Common myeloid progenitor, CD34-positive (primary cell): ENCODE measurements at regions not wholly inside any gene's neighbourhood (a gene's known extent, or its start where the extent isn't known, plus 50 kb on each side); places are given as distances from the start of the nearest gene placed in this dataset.

Experiments
- CTCF ChIA-PET: fragments of 350-600 bp; sonication (Branson Sonifier 250); formaldehyde crosslinking; loops from one replicate; lab custom pipeline; 2021; ENCODE audit warnings: antibody characterized with exemption; lab: Charles Lee
- POLR2A ChIA-PET: fragments of 350-600 bp; sonication (Branson Sonifier 250); formaldehyde crosslinking; loops from one replicate; lab custom pipeline; 2021; ENCODE audit warnings: antibody characterized with exemption; lab: Charles Lee
- DNase-seq, 3 donors: peaks; one replicate each; pipeline versions ENCODE4 v3.0.0 to v3.0.0-alpha.2; 2013
- H3K27ac ChIP-seq, 2 experiments: 1 replicate in 1 of 2; 2 replicates in 1 of 2; pipeline ENCODE4 v1.7.0; 2013; ENCODE audit warnings: inconsistent platforms in 2 of 2, low read length in 2 of 2, mild to moderate bottlenecking in 2 of 2, low read depth in 1 of 2, moderate library complexity in 1 of 2; ENCODE audit not compliant: severe bottlenecking in 2 of 2, insufficient read depth in 1 of 2, poor library complexity in 1 of 2
- H3K27me3 ChIP-seq, 5 experiments: replicated peaks in 2 of 5; 1 replicate in 3 of 5; 2 replicates in 2 of 5; pipeline versions ENCODE4 v1.6.1 to v1.7.0; 2013; ENCODE audit warnings: low read length in 4 of 5, mild to moderate bottlenecking in 2 of 5, moderate library complexity in 2 of 5, inconsistent platforms in 1 of 5; ENCODE audit not compliant: insufficient read depth in 5 of 5, control insufficient read depth in 4 of 5
- H3K36me3 ChIP-seq, 4 experiments: 1 replicate in 2 of 4; 2 replicates in 2 of 4; pipeline versions ENCODE4 v1.6.1 to v1.7.0; 2013; ENCODE audit warnings: low read length in 3 of 4, control low read depth in 1 of 4, mild to moderate bottlenecking in 1 of 4; ENCODE audit not compliant: control insufficient read depth in 4 of 4, insufficient read depth in 4 of 4
- H3K4me1 ChIP-seq, 4 experiments: 1 replicate in 3 of 4; 2 replicates in 1 of 4; pipeline versions ENCODE4 v1.6.1 to v1.7.1; 2013; ENCODE audit warnings: low read length in 3 of 4, mild to moderate bottlenecking in 3 of 4, control low read depth in 1 of 4, inconsistent platforms in 1 of 4, moderate library complexity in 1 of 4; ENCODE audit not compliant: control insufficient read depth in 4 of 4, insufficient read depth in 4 of 4; ENCODE audit errors: control extremely low read depth in 1 of 4
- H3K4me3 ChIP-seq, 7 experiments: 1 replicate in 4 of 7; 2 replicates in 3 of 7; pipeline versions ENCODE4 v1.5.1 to v1.7.0; 2013; ENCODE audit warnings: mild to moderate bottlenecking in 7 of 7, low read length in 6 of 7, moderate library complexity in 6 of 7, inconsistent platforms in 2 of 7, low read depth in 2 of 7, control low read depth in 1 of 7; ENCODE audit not compliant: insufficient read depth in 4 of 7, control insufficient read depth in 1 of 7; ENCODE audit errors: extremely low read depth in 1 of 7
- H3K9me3 ChIP-seq, 5 experiments: 1 replicate in 4 of 5; 2 replicates in 1 of 5; pipeline versions ENCODE4 v1.6.1 to v1.7.1; 2013; ENCODE audit warnings: low read length in 4 of 5, mild to moderate bottlenecking in 2 of 5, inconsistent platforms in 1 of 5, low read depth in 1 of 5, moderate library complexity in 1 of 5; ENCODE audit not compliant: control insufficient read depth in 4 of 5, insufficient read depth in 2 of 5; ENCODE audit errors: control extremely low read depth in 1 of 5
- WGBS: methylation state at CpG from one replicate; pipeline ENCODE4 v1.1.5; 2013; ENCODE audit not compliant: insufficient coverage; 5-methylcytosine and 5-hydroxymethylcytosine counted together

DNA sequence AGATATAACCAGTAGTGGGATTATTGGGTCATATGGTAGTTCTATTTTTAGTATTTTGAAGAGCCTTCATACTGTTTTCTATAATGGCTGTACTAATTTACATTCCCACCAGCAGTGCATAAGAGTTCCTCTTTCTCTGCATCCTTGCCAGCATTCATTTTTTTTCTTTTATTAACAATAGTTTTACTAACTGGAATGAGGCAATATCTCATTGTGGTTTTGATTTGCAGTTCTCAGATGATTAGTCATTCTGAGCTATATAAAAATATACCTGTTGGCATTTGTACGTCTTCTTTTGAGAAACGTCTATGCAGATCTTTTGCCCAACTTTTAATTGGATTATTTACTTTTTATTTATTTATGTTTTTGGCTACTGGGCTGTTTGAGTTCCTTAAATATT, 1579.3 kb upstream of the CDH6 start:
- Histone ChIP-seq H3K4me3 (no peak overlapping the region), H3K27me3 (no peaks in the 10 kb centered on the region), H3K36me3 (no peaks in the 10 kb centered on the region), H3K4me1 (no peaks in the 10 kb centered on the region), H3K27ac (no peak overlapping the region), H3K9me3 (no peaks in the 10 kb centered on the region)
- no peak for DNase-seq
- CTCF ChIA-PET: no interaction called here
- POLR2A ChIA-PET: no interaction called here
- WGBS: no CpG with 5 or more reads among the region's 2 CpGs

DNA sequence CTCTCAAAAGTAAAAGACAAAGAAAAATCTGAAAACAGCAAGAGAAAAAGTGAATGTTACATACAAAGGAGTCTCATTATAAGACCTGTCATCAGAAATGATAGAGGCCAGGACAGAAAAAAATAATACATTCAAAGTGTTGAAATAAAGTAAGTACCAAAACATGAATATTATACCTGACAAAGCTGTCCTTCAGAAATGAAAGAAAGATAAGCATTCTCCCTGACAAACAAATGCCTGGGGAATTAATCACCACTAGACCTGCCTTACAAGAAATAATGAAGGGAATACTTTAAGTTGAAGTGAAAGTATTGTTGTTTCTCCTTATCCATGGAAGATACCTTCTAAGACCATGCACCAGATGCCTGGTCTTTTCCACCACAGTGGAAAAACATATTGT, 1605.2 kb upstream of the CDH6 start:
- no peak for DNase-seq
- H3K27me3 ChIP-seq: no peaks in the 10 kb centered on the region
- no peaks in the 10 kb centered on the region for H3K36me3 ChIP-seq
- ChIA-PET POLR2A (no interaction called here), CTCF (no interaction called here)
- no peak overlapping the region for H3K4me3 ChIP-seq
- H3K9me3 ChIP-seq: peaks cover 0 to 10% (median 3%) of the 10 kb centered on the region in 5 experiments
- H3K4me1 ChIP-seq: no peaks in the 10 kb centered on the region
- no peak overlapping the region for H3K27ac ChIP-seq

DNA sequence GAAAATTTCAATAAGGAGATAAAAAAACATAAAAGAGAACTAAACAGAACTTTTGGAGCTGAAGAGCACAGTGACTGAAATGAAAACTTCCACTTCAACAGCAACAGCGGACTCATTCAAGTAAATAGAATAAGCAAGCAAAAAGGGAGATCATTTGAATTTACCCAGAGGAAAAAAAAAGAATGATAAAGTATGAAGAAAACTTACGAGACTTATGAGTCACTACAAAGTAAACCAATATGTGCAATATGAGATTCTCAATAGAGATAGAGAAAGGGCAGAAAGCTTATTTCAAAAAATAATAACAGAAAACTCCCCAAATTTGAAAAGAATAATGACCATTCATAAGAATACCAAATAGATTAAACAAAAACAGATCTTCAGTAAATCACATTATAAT, 1605.7 kb upstream of the CDH6 start:
- no peak for DNase-seq
- no CpG with 5 or more reads among the region's 2 CpGs for WGBS
- ChIA-PET CTCF (no interaction called here), POLR2A (no interaction called here)
- H3K36me3 ChIP-seq: no peaks in the 10 kb centered on the region
- no peaks in the 10 kb centered on the region for H3K27me3 ChIP-seq
- H3K9me3 ChIP-seq: peaks cover 0 to 10% (median 3%) of the 10 kb centered on the region in 5 experiments
- H3K4me1 ChIP-seq: no peaks in the 10 kb centered on the region
- H3K4me3 ChIP-seq: no peak overlapping the region
- no peak overlapping the region for H3K27ac ChIP-seq

DNA sequence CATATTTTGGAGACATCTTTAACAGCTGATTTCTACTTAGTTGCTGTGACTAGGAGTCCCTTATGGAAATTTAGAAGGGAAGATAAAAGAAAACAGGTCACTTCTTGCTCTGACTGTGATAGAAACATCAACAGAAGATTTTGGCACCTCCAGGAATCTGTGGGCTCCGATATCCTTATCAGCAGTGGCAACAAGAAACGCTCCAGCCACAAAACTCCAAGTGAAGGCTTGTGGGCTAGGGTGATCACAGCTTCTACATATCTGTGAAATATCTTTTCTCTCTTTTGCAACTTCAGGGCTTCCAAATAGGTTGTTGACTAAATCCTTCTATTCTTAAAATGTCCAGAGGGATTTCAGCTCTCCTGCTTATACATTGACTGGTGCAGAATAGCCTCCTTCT, 1625.5 kb upstream of the CDH6 start:
- Histone ChIP-seq H3K4me1 (peaks cover 0 to 31% (median 5%) of the 10 kb centered on the region in 4 experiments), H3K27ac (no peak overlapping the region), H3K4me3 (peak overlapping the region in 1 of 7 experiments; percentile 45), H3K27me3 (no peaks in the 10 kb centered on the region), H3K9me3 (no peaks in the 10 kb centered on the region), H3K36me3 (no peaks in the 10 kb centered on the region)
- DNase-seq: peak; percentile 61 to 85 (median 71)
- POLR2A ChIA-PET: no interaction called here
- 39% methylated on average over 2 of the region's 2 CpGs for WGBS
- CTCF ChIA-PET: no interaction called here

DNA sequence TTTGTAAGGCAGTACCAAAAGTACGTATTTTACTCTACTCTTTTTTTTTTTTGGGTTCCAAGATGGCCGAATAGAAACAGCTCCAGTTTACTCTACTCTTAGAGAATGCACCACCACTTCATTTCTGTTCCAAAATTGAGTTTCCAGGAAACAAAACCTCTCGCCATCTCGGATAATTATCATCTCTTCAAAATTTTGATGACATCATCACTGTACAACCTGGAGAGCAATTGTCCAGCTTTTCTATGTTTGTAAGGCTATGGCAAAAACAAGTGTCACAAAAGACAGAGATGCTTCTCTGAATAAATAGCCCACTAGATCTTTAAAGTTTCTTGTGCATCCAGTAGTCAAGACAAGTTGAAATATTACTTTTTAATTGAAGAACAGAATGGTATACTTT, 1631.9 kb upstream of the CDH6 start:
- ChIA-PET CTCF (no interaction called here), POLR2A (no interaction called here)
- Histone ChIP-seq H3K36me3 (no peaks in the 10 kb centered on the region), H3K4me1 (no peaks in the 10 kb centered on the region), H3K9me3 (peaks cover 0 to 2% (median 0%) of the 10 kb centered on the region in 5 experiments), H3K4me3 (no peak overlapping the region), H3K27ac (no peak overlapping the region), H3K27me3 (no peaks in the 10 kb centered on the region)
- no peak for DNase-seq
- 95% methylated on average over 4 of the region's 4 CpGs for WGBS

DNA sequence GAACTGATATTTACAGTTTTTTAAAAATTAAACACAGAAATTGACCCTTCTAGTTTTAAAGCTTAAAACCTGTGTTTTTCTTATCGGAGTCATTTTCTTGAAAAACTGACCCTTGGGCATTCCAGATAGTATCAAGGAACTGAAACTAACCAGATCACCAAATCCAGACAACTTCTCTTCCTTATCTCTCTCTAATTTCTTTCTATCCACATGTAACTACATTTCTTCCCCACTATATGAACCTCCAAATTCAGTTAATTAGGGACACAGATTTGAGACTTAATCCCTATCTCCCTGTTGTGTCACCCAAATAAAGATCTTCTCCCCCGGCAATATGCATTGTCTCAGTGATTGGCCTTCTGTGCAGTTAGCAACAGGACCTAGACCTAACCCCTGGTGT, 1643.0 kb upstream of the CDH6 start:
- no peak overlapping the region for H3K4me3 ChIP-seq
- WGBS: 89% methylated on average over 2 of the region's 2 CpGs
- H3K27me3 ChIP-seq: no peaks in the 10 kb centered on the region
- H3K4me1 ChIP-seq: peaks cover 0 to 13% (median 0%) of the 10 kb centered on the region in 4 experiments
- no peaks in the 10 kb centered on the region for H3K36me3 ChIP-seq
- DNase-seq: no peak
- POLR2A ChIA-PET: no interaction called here
- H3K9me3 ChIP-seq: peaks cover 0 to 5% (median 2%) of the 10 kb centered on the region in 5 experiments
- CTCF ChIA-PET: no interaction called here
- H3K27ac ChIP-seq: no peak overlapping the region

DNA sequence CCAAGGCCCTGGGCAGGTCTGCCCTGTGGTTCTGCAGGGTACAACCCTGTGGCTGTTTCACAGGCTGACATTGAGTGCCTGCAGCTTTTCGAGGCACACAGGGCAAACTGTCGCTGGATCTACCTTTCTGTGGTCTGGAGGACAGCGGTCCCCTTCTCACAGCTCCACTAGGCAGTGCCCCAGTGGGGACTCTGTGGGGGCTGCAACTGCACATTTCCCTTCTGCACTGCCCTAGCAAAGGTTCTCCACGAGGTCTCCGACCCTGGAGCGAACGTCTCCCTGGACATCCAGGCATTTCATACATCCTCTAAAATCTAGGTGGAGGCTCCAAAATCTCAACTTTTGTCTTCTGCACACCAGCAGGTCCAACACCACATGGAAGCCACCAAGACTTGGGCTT, 1645.2 kb upstream of the CDH6 start:
- Histone ChIP-seq H3K27me3 (no peaks in the 10 kb centered on the region), H3K36me3 (no peaks in the 10 kb centered on the region), H3K27ac (no peak overlapping the region), H3K4me3 (no peak overlapping the region), H3K9me3 (no peaks in the 10 kb centered on the region), H3K4me1 (peaks cover 0 to 32% (median 0%) of the 10 kb centered on the region in 4 experiments)
- 99% methylated on average over 7 of the region's 7 CpGs for WGBS
- DNase-seq: no peak
- POLR2A ChIA-PET: no interaction called here
- CTCF ChIA-PET: no interaction called here
